HEK293 (cell line): ENCODE measurements at regions not wholly inside any gene's neighbourhood (a gene's known extent, or its start where the extent isn't known, plus 50 kb on each side); places are given as distances from the start of the nearest gene placed in this dataset.

Experiments used
- CTCF ChIA-PET: fragments of 350-600 bp; formaldehyde crosslinking; extraction: SDS; loops from one replicate; lab custom pipeline; 2021; ENCODE audit warnings: antibody characterized with exemption; lab: Yijun Ruan, JAX
- POLR2A ChIA-PET: fragments of 300-600 bp; formaldehyde crosslinking; extraction: SDS; loops from one replicate; lab custom pipeline; 2020; ENCODE audit warnings: antibody characterized with exemption, inconsistent platforms; lab: Yijun Ruan, JAX
- H3K27ac ChIP-seq: fragments of 200-500 bp; sonication (Bioruptor generic); 2 replicates; pipeline ENCODE4 v1.5.1; 2014; ENCODE audit warnings: low read depth, low read length, control low read depth, inconsistent platforms; ENCODE audit errors: extremely low read depth
- H3K36me3 ChIP-seq, 2 experiments: fragments of 200-500 bp in 1 of 2; sonication (Bioruptor generic) in 1 of 2; 1 replicate in 1 of 2; 2 replicates in 1 of 2; pipeline ENCODE4 v1.5.1; 2014 to 2017; ENCODE audit warnings: inconsistent platforms in 2 of 2, low read length in 2 of 2; ENCODE audit not compliant: control insufficient read depth in 2 of 2, insufficient read depth in 1 of 2
- H3K4me1 ChIP-seq: fragments of 200-500 bp; sonication (Bioruptor generic); 2 replicates; pipeline ENCODE4 v1.5.1; 2014; ENCODE audit warnings: mild to moderate bottlenecking, low read length, inconsistent platforms; ENCODE audit not compliant: control insufficient read depth, insufficient read depth
- H3K4me3 ChIP-seq: 2 replicates; pipeline ENCODE4 v1.5.1; 2011; ENCODE audit warnings: low read depth, mild to moderate bottlenecking, control low read depth, low read length, moderate library complexity
- H3K9me3 ChIP-seq: fragments of 200-500 bp; sonication (Bioruptor generic); 2 replicates; pipeline ENCODE4 v1.5.1; 2014; ENCODE audit warnings: low read depth, low read length, inconsistent platforms; ENCODE audit not compliant: control insufficient read depth, insufficient read depth
- KLF16 ChIP-seq: fragments of 450-650 bp; formaldehyde crosslinking; IDR thresholded peaks from 2 replicates; pipeline ENCODE4 v1.5.1; 2017; ENCODE audit warnings: missing biosample characterization, missing genetic modification characterization
- SCRT1 ChIP-seq: fragments of 450-650 bp; formaldehyde crosslinking; IDR thresholded peaks from 2 replicates; pipeline ENCODE4 v1.5.1; 2016; ENCODE audit warnings: missing biosample characterization, missing genetic modification characterization, borderline replicate concordance
- ZBTB7A ChIP-seq: fragments of 450-650 bp; formaldehyde crosslinking; IDR thresholded peaks from 2 replicates; pipeline ENCODE4 v1.5.1; 2016; ENCODE audit warnings: low read depth, missing biosample characterization, missing genetic modification characterization
- ZNF10 ChIP-seq: fragments of 450-650 bp; formaldehyde crosslinking; IDR thresholded peaks from 2 replicates; pipeline ENCODE4 v1.5.1; 2017; ENCODE audit warnings: missing biosample characterization, missing genetic modification characterization
- ZNF112 ChIP-seq: fragments of 450-650 bp; formaldehyde crosslinking; IDR thresholded peaks from 2 replicates; pipeline ENCODE4 v1.5.0; 2017; ENCODE audit warnings: missing biosample characterization, missing genetic modification characterization
- ZNF133 ChIP-seq: fragments of 450-650 bp; formaldehyde crosslinking; IDR thresholded peaks from 2 replicates; pipeline ENCODE4 v1.5.1; 2016; ENCODE audit warnings: missing biosample characterization, missing genetic modification characterization
- ZNF138 ChIP-seq: fragments of 450-650 bp; formaldehyde crosslinking; IDR thresholded peaks from 2 replicates; pipeline ENCODE4 v1.5.1; 2016; ENCODE audit warnings: missing biosample characterization, missing genetic modification characterization, borderline replicate concordance
- ZNF211 ChIP-seq: fragments of 450-650 bp; formaldehyde crosslinking; IDR thresholded peaks from 2 replicates; pipeline ENCODE4 v1.5.1; 2016; ENCODE audit warnings: low read depth, missing biosample characterization, missing genetic modification characterization
- ZNF223 ChIP-seq: fragments of 450-650 bp; formaldehyde crosslinking; IDR thresholded peaks from 2 replicates; pipeline ENCODE4 v1.5.1; 2016; ENCODE audit warnings: missing biosample characterization, missing genetic modification characterization
- ZNF366 ChIP-seq: fragments of 450-650 bp; formaldehyde crosslinking; conservative IDR thresholded peaks from 2 replicates; pipeline ENCODE4 v1.5.1; 2016; ENCODE audit warnings: missing biosample characterization, missing genetic modification characterization
- ZNF48 ChIP-seq: fragments of 450-650 bp; formaldehyde crosslinking; IDR thresholded peaks from 2 replicates; pipeline ENCODE4 v1.5.1; 2016; ENCODE audit warnings: missing biosample characterization, missing genetic modification characterization
- ZNF544 ChIP-seq: fragments of 450-650 bp; formaldehyde crosslinking; IDR thresholded peaks from 2 replicates; pipeline ENCODE4 v1.5.0; 2017; ENCODE audit warnings: missing biosample characterization, missing genetic modification characterization
- ZNF549 ChIP-seq: fragments of 450-650 bp; IDR thresholded peaks from 2 replicates; pipeline ENCODE4 v1.5.1; 2018; ENCODE audit warnings: missing biosample characterization, missing genetic modification characterization, mild to moderate bottlenecking, inconsistent platforms, moderate library complexity
- ZNF555 ChIP-seq: fragments of 450-650 bp; formaldehyde crosslinking; conservative IDR thresholded peaks from 2 replicates; pipeline ENCODE4 v1.5.1; 2017; ENCODE audit warnings: missing biosample characterization, mild to moderate bottlenecking, missing genetic modification characterization, inconsistent platforms
- ZNF610 ChIP-seq: fragments of 450-650 bp; formaldehyde crosslinking; IDR thresholded peaks from 2 replicates; pipeline ENCODE4 v1.5.1; 2016; ENCODE audit warnings: missing biosample characterization, missing genetic modification characterization, borderline replicate concordance
- ZNF623 ChIP-seq: fragments of 450-650 bp; formaldehyde crosslinking; IDR thresholded peaks from 2 replicates; pipeline ENCODE4 v1.5.1; 2016; ENCODE audit warnings: missing biosample characterization, missing genetic modification characterization
- ZNF701 ChIP-seq: fragments of 450-650 bp; formaldehyde crosslinking; IDR thresholded peaks from 2 replicates; pipeline ENCODE4 v1.5.1; 2016; ENCODE audit warnings: missing biosample characterization, missing genetic modification characterization
- ZNF785 ChIP-seq: fragments of 450-650 bp; formaldehyde crosslinking; IDR thresholded peaks from 2 replicates; pipeline ENCODE4 v1.5.1; 2016; ENCODE audit warnings: missing biosample characterization, missing genetic modification characterization
- ZNF792 ChIP-seq: fragments of 450-650 bp; formaldehyde crosslinking; IDR thresholded peaks from 2 replicates; pipeline ENCODE4 v1.5.1; 2016; ENCODE audit warnings: missing biosample characterization, missing genetic modification characterization
- TF ChIP-seq, protein P1 (sequence below): fragments of 450-650 bp; formaldehyde crosslinking; IDR thresholded peaks from 2 replicates; pipeline ENCODE4 v1.5.1; 2016; ENCODE audit warnings: missing biosample characterization, missing genetic modification characterization
- TF ChIP-seq, protein P2 (sequence below): fragments of 450-650 bp; IDR thresholded peaks from 2 replicates; pipeline ENCODE4 v1.5.1; 2018; ENCODE audit warnings: missing biosample characterization, mild to moderate bottlenecking, missing genetic modification characterization
- TF ChIP-seq, protein P3 (sequence below): fragments of 450-650 bp; IDR thresholded peaks from 2 replicates; pipeline ENCODE4 v1.5.1; 2018; ENCODE audit warnings: missing biosample characterization, missing genetic modification characterization

DNA sequence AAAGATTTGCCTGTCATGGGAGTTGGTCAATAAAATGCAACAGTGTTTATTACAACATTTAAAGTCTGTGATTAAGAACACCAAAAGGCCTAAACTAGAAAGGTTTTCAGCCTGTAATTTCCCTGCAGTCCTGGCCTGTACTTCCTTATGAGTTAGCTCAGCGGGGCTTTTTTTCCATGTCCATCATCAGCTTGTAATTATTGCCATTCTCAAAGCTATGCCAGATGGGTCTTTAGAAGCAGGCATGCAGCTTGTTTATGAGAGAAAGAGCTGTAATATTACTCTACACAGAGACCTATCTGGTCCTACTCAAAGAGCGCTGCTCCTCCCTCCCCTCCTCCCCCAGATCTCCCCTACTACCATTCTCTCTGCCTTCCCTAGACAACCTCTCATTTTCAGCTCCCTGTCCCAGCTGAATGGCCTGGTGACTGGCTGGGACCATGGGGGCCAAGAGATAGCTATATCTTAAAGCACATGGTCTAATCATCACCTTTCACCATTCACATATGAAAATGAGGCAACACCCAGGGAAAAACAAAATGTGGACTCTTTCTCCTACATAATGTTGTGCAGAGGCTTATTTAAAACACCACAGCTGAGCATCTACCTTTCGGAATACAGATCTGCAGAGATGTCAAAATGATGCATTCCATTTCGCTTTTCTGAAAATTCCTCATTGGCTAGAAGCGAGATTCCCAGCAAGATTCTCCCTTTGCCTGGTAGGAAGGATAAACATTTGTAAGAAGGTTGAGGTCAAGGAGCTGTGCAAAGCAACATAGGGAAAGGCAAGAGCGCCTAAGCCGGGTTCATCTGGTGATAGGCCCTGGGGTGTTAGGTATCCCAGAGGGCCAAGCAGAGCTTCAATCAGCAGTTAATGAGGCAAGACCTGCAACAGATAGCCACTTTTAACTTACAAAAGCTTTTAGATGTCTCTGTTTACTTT is 209.7 kb upstream of the CDKN3 start:
- CTCF ChIA-PET = interaction anchor here (1.1 to 2.3 kb wide), 3 partner anchors 11 to 151 kb away, joined by 3 to 10 read pairs (median 4); no protein-coding TSS in a partner anchor
- H3K4me3 ChIP-seq = no peak overlapping the region
- POLR2A ChIA-PET = no interaction called here
- TF ChIP-seq, protein P1, sequence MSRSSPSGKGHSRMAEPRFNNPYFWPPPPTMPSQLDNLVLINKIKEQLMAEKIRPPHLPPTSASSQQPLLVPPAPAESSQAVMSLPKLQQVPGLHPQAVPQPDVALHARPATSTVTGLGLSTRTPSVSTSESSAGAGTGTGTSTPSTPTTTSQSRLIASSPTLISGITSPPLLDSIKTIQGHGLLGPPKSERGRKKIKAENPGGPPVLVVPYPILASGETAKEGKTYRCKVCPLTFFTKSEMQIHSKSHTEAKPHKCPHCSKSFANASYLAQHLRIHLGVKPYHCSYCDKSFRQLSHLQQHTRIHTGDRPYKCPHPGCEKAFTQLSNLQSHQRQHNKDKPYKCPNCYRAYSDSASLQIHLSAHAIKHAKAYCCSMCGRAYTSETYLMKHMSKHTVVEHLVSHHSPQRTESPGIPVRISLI (tag by site-specific recombination) = no peak
- TF ChIP-seq, protein P2, sequence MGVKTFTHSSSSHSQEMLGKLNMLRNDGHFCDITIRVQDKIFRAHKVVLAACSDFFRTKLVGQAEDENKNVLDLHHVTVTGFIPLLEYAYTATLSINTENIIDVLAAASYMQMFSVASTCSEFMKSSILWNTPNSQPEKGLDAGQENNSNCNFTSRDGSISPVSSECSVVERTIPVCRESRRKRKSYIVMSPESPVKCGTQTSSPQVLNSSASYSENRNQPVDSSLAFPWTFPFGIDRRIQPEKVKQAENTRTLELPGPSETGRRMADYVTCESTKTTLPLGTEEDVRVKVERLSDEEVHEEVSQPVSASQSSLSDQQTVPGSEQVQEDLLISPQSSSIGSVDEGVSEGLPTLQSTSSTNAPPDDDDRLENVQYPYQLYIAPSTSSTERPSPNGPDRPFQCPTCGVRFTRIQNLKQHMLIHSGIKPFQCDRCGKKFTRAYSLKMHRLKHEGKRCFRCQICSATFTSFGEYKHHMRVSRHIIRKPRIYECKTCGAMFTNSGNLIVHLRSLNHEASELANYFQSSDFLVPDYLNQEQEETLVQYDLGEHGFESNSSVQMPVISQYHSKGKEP (tag by site-specific recombination) = peak; percentile 61; the same call in 1 of the 2 replicates
- peaks cover 2% of the 10 kb centered on the region for H3K4me1 ChIP-seq
- no peak overlapping the region for H3K27ac ChIP-seq
- H3K36me3 ChIP-seq = no peaks in the 10 kb centered on the region
- no peaks in the 10 kb centered on the region for H3K9me3 ChIP-seq

DNA sequence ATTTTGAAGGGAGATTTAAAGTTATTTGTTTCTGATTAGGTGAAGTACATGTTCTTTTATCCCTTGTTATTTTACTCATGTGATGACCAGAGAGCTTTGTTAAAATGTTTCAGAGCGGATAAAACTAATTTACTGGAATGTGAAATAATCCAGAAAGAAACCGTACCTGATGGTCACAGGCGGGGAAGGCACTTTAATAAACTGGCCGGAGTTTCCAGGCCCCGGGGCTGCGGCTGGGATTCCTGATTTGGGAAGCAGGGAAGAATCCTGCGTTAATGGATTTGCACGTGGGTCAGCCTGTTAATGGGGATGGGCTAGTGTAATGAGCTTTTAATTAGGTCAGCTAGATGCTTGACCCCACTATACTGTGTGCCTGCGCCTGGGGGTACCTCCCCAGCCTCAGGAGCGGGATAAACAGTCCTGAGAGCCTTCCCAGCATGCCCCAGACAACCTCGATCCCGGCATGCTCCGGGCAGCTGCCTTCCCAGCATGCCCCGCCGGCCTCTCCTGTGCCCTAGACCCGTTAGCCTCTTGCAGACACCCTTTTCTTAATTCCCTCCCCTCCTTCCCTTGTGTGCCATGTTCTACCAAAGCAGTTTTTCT is 208.6 kb upstream of the CDKN3 start:
- Histone ChIP-seq H3K9me3 (no peaks in the 10 kb centered on the region), H3K4me1 (no peaks in the 10 kb centered on the region; the same call in 1 of the 2 replicates), H3K27ac (no peak overlapping the region), H3K4me3 (no peak overlapping the region), H3K36me3 (no peaks in the 10 kb centered on the region)
- POLR2A ChIA-PET = no interaction called here
- CTCF ChIA-PET = interaction anchor here (1.1 to 2.3 kb wide), 3 partner anchors 13 to 150 kb away, joined by 3 to 10 read pairs (median 4); no protein-coding TSS in a partner anchor
- TF ChIP-seq ZNF211 (tag by site-specific recombination) = no peak
- no peak for TF ChIP-seq ZNF701
- no peak for TF ChIP-seq ZNF10 (tag by site-specific recombination)
- no peak for TF ChIP-seq ZNF133 (tag by site-specific recombination)
- no peak for TF ChIP-seq ZNF138 (tag by site-specific recombination)
- TF ChIP-seq ZBTB7A = no peak
- TF ChIP-seq KLF16 = no peak
- TF ChIP-seq SCRT1 (tag by site-specific recombination) = no peak
- no peak for TF ChIP-seq ZNF792 (tag by site-specific recombination)
- no peak for TF ChIP-seq ZNF544 (tag by site-specific recombination)
- no peak for TF ChIP-seq ZNF549
- no peak for TF ChIP-seq ZNF48 (tag by site-specific recombination)
- TF ChIP-seq ZNF366 (tag by site-specific recombination) = no peak
- no peak for TF ChIP-seq ZNF623 (tag by site-specific recombination)
- TF ChIP-seq ZNF223 = no peak
- TF ChIP-seq, protein P3, sequence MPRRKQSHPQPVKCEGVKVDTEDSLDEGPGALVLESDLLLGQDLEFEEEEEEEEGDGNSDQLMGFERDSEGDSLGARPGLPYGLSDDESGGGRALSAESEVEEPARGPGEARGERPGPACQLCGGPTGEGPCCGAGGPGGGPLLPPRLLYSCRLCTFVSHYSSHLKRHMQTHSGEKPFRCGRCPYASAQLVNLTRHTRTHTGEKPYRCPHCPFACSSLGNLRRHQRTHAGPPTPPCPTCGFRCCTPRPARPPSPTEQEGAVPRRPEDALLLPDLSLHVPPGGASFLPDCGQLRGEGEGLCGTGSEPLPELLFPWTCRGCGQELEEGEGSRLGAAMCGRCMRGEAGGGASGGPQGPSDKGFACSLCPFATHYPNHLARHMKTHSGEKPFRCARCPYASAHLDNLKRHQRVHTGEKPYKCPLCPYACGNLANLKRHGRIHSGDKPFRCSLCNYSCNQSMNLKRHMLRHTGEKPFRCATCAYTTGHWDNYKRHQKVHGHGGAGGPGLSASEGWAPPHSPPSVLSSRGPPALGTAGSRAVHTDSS (tag by site-specific recombination) = no peak
- no peak for TF ChIP-seq ZNF112 (tag by site-specific recombination)
- TF ChIP-seq ZNF555 (tag by site-specific recombination) = no peak
- TF ChIP-seq ZNF785 (tag by site-specific recombination) = no peak
- no peak for TF ChIP-seq ZNF610 (tag by site-specific recombination)
